H9 (cell line): ENCODE measurements at regions not wholly inside any gene's neighbourhood (a gene's known extent, or its start where the extent isn't known, plus 50 kb on each side); places are given as distances from the start of the nearest gene placed in this dataset.

Source experiments
- DNase-seq: peaks from one replicate; pipeline ENCODE4 v3.0.0-alpha.2; 2017
- H2AFZ ChIP-seq: one replicate; pipeline ENCODE4 v1.6.1; 2013; ENCODE audit warnings: mild to moderate bottlenecking, low read length, control low read depth, moderate library complexity
- H2AK5ac ChIP-seq: 2 replicates; pipeline ENCODE4 v1.6.1; 2013; ENCODE audit warnings: low read length, control low read depth, mixed read lengths; ENCODE audit not compliant: insufficient read length
- H2BK120ac ChIP-seq: one replicate; pipeline ENCODE4 v1.6.1; 2013; ENCODE audit warnings: low read depth, mild to moderate bottlenecking, low read length, control low read depth, inconsistent platforms; ENCODE audit not compliant: poor library complexity, severe bottlenecking
- H2BK12ac ChIP-seq: 2 replicates; pipeline ENCODE4 v1.6.1; 2013; ENCODE audit warnings: low read length, control low read depth, mixed read lengths, low read depth; ENCODE audit not compliant: insufficient read length
- H2BK15ac ChIP-seq: 2 replicates; pipeline ENCODE4 v1.6.1; 2013; ENCODE audit warnings: low read depth, low read length, control low read depth
- H2BK20ac ChIP-seq: one replicate; pipeline ENCODE4 v1.6.1; 2013; ENCODE audit warnings: low read depth, mild to moderate bottlenecking, low read length, control low read depth, inconsistent platforms; ENCODE audit not compliant: poor library complexity, severe bottlenecking
- H2BK5ac ChIP-seq: 2 replicates; pipeline ENCODE4 v1.6.1; 2013; ENCODE audit warnings: low read length, control low read depth, mixed read lengths; ENCODE audit not compliant: insufficient read length
- H3K14ac ChIP-seq: 2 replicates; pipeline ENCODE4 v1.6.1; 2013; ENCODE audit warnings: low read length, control low read depth; ENCODE audit not compliant: insufficient read depth
- H3K18ac ChIP-seq: 2 replicates; pipeline ENCODE4 v1.6.1; 2013; ENCODE audit warnings: low read depth, mild to moderate bottlenecking, mixed read lengths, low read length, control low read depth; ENCODE audit not compliant: insufficient read length
- H3K23ac ChIP-seq: 2 replicates; pipeline ENCODE4 v1.6.1; 2013; ENCODE audit warnings: low read length, control low read depth, mixed read lengths, low read depth; ENCODE audit not compliant: insufficient read length
- H3K23me2 ChIP-seq: 2 replicates; pipeline ENCODE4 v1.6.1; 2013; ENCODE audit warnings: low read depth, mild to moderate bottlenecking, mixed read lengths, low read length, control low read depth; ENCODE audit not compliant: insufficient read length, poor library complexity, severe bottlenecking
- H3K27ac ChIP-seq: 2 replicates; pipeline ENCODE4 v1.5.1; 2013; ENCODE audit warnings: low read length, control low read depth, mixed read lengths, low read depth; ENCODE audit not compliant: insufficient read length
- H3K27me3 ChIP-seq: 2 replicates; pipeline ENCODE4 v1.6.1; 2013; ENCODE audit warnings: low read length, control low read depth, inconsistent platforms; ENCODE audit not compliant: insufficient read depth
- H3K4ac ChIP-seq: 2 replicates; pipeline ENCODE4 v1.6.1; 2013; ENCODE audit warnings: low read depth, mild to moderate bottlenecking, control low read depth, inconsistent platforms, low read length, moderate library complexity
- H3K4me1 ChIP-seq: 2 replicates; pipeline ENCODE4 v1.6.1; 2013; ENCODE audit warnings: low read length, control low read depth, inconsistent platforms; ENCODE audit not compliant: insufficient read depth
- H3K4me2 ChIP-seq: 2 replicates; pipeline ENCODE4 v1.6.1; 2013; ENCODE audit warnings: low read length, control low read depth, mixed read lengths; ENCODE audit not compliant: insufficient read length, insufficient read depth
- H3K56ac ChIP-seq: 2 replicates; pipeline ENCODE4 v1.6.1; 2013; ENCODE audit warnings: low read depth, mild to moderate bottlenecking, mixed read lengths, low read length, control low read depth; ENCODE audit not compliant: insufficient read length
- H3K79me1 ChIP-seq: 2 replicates; pipeline ENCODE4 v1.6.1; 2013; ENCODE audit warnings: low read depth, mild to moderate bottlenecking, moderate library complexity, low read length, control low read depth, inconsistent platforms; ENCODE audit not compliant: insufficient read depth, poor library complexity, severe bottlenecking
- H3K79me2 ChIP-seq: 2 replicates; pipeline ENCODE4 v1.6.1; 2013; ENCODE audit warnings: low read length, control low read depth, inconsistent platforms; ENCODE audit not compliant: insufficient read depth
- H3K9ac ChIP-seq: 2 replicates; pipeline ENCODE4 v1.6.1; 2013; ENCODE audit warnings: low read length, control low read depth, mixed read lengths; ENCODE audit not compliant: insufficient read length; ENCODE audit errors: extremely low read depth
- H3K9me3 ChIP-seq: one replicate; pipeline ENCODE4 v1.6.1; 2013; ENCODE audit warnings: low read depth, low read length, inconsistent platforms; ENCODE audit not compliant: control insufficient read depth
- H3T11ph ChIP-seq: one replicate; pipeline ENCODE4 v1.6.1; 2013; ENCODE audit warnings: mild to moderate bottlenecking, low read length, control low read depth, inconsistent platforms
- H4K20me1 ChIP-seq: one replicate; pipeline ENCODE4 v1.6.1; 2013; ENCODE audit not compliant: control insufficient read depth, insufficient read length, insufficient read depth
- H4K5ac ChIP-seq: 2 replicates; pipeline ENCODE4 v1.6.1; 2013; ENCODE audit warnings: low read depth, mild to moderate bottlenecking, mixed read lengths, low read length, control low read depth; ENCODE audit not compliant: insufficient read length
- H4K8ac ChIP-seq: replicated peaks from 2 replicates; pipeline ENCODE4 v1.6.1; 2013; ENCODE audit warnings: low read length, control low read depth, mixed read lengths, low read depth; ENCODE audit not compliant: insufficient read length
- H4K91ac ChIP-seq: 2 replicates; pipeline ENCODE4 v1.6.1; 2013; ENCODE audit warnings: low read depth, mild to moderate bottlenecking, moderate library complexity, mixed read lengths, low read length, control low read depth; ENCODE audit not compliant: insufficient read length
- H3K27ac Mint-ChIP-seq, 3 experiments: 2 replicates in 2 of 3; 3 replicates in 1 of 3; pipeline ENCODE4 v1.8.0; 2020 to 2021; ENCODE audit warnings: mixed read lengths in 3 of 3, mild to moderate bottlenecking in 1 of 3, moderate library complexity in 1 of 3
- H3K27me3 Mint-ChIP-seq: 2 replicates; pipeline ENCODE4 v1.8.0; 2021; ENCODE audit warnings: low read depth, mild to moderate bottlenecking, moderate library complexity, mixed read lengths
- H3K36me3 Mint-ChIP-seq, 3 experiments: 2 replicates in 2 of 3; 3 replicates in 1 of 3; pipeline ENCODE4 v1.8.0; 2020 to 2021; ENCODE audit warnings: low read depth in 3 of 3, mixed read lengths in 3 of 3; ENCODE audit not compliant: insufficient read depth in 1 of 3
- H3K4me1 Mint-ChIP-seq, 2 experiments: 2 replicates each; pipeline ENCODE4 v1.8.0; 2020; ENCODE audit warnings: mixed read lengths in 2 of 2
- H3K4me3 Mint-ChIP-seq, 2 experiments: 2 replicates in 1 of 2; 3 replicates in 1 of 2; pipeline ENCODE4 v1.8.0; 2020 to 2021; ENCODE audit warnings: mild to moderate bottlenecking in 2 of 2, mixed read lengths in 2 of 2, moderate library complexity in 1 of 2
- H3K9me3 Mint-ChIP-seq, 2 experiments: 2 replicates in 1 of 2; 3 replicates in 1 of 2; pipeline ENCODE4 v1.8.0; 2020; ENCODE audit warnings: mild to moderate bottlenecking in 2 of 2, mixed read lengths in 2 of 2, moderate library complexity in 1 of 2
- WGBS: extraction: QIAGEN DNeasy Blood & Tissue Kit; methylation state at CpG from one replicate; pipeline ENCODE4 v1.1.7; 2013; ENCODE audit warnings: missing lambda C conversion rate, low lambda C conversion rate, mixed read lengths; ENCODE audit not compliant: insufficient read length; ENCODE audit errors: extremely low coverage; 5-methylcytosine and 5-hydroxymethylcytosine counted together
- TF ChIP-seq, protein P1 (sequence below): fragments of 200-600 bp; sonication (generic); conservative IDR thresholded peaks from 3 replicates; pipeline ENCODE4 v1.8.0; 2021; ENCODE audit warnings: antibody characterized with exemption, mild to moderate bottlenecking

DNA sequence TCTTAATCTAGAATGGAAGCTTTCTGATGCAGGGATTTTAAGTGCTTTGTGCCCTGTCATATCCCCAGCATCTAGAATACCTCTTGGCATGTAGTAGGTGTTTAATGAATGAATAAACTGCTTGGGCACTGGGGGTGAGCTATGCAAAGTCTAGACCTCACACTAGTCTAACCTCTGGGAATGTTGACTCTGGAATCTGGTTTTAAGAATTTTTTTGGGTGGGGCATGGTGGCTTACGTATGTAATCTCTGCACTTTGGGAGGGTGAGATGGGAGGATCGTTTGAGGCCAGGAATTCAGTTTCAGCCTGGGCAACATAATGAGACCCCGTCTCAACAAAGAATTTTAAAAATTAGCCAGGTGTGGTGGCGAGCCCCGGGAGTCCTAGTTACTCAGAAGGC lies 146.3 kb upstream of the RGMA start:
- Histone ChIP-seq H2BK12ac (no peak overlapping the region), H2BK120ac (no peak overlapping the region), H4K8ac (no peak overlapping the region), H4K91ac (no peak overlapping the region), H3K79me2 (no peaks in the 10 kb centered on the region), H3T11ph (no peak overlapping the region), H2BK5ac (no peak overlapping the region), H3K23ac (no peak overlapping the region), H3K27me3 (no peaks in the 10 kb centered on the region; the same call in 1 of the 2 replicates), H3K14ac (no peak overlapping the region), H2AK5ac (no peak overlapping the region), H3K79me1 (no peaks in the 10 kb centered on the region), H3K56ac (no peak overlapping the region), H3K4me1 (no peaks in the 10 kb centered on the region; the same call in 1 of the 2 replicates), H2AFZ (no peak overlapping the region), H3K4ac (no peak overlapping the region), H4K20me1 (no peaks in the 10 kb centered on the region), H2BK15ac (no peak overlapping the region), H3K18ac (no peak overlapping the region), H3K9ac (no peak overlapping the region), H3K4me2 (no peak overlapping the region), H3K9me3 (no peaks in the 10 kb centered on the region), H3K23me2 (no peaks in the 10 kb centered on the region), H2BK20ac (no peak overlapping the region), H4K5ac (no peak overlapping the region), H3K27ac (no peak overlapping the region)
- peaks cover 30 to 35% of the 10 kb centered on the region in 2 experiments for H3K4me1 Mint-ChIP-seq
- peaks cover 5 to 15% of the 10 kb centered on the region in 2 experiments; a peak in 4 of 5 replicates for H3K9me3 Mint-ChIP-seq
- H3K36me3 Mint-ChIP-seq = peaks cover 0 to 6% (median 0%) of the 10 kb centered on the region in 3 experiments; a peak in 2 of 7 replicates
- H3K27me3 Mint-ChIP-seq = peaks cover 67% of the 10 kb centered on the region
- H3K27ac Mint-ChIP-seq = no peak overlapping the region; a peak in 1 of 7 replicates
- TF ChIP-seq, protein P1, sequence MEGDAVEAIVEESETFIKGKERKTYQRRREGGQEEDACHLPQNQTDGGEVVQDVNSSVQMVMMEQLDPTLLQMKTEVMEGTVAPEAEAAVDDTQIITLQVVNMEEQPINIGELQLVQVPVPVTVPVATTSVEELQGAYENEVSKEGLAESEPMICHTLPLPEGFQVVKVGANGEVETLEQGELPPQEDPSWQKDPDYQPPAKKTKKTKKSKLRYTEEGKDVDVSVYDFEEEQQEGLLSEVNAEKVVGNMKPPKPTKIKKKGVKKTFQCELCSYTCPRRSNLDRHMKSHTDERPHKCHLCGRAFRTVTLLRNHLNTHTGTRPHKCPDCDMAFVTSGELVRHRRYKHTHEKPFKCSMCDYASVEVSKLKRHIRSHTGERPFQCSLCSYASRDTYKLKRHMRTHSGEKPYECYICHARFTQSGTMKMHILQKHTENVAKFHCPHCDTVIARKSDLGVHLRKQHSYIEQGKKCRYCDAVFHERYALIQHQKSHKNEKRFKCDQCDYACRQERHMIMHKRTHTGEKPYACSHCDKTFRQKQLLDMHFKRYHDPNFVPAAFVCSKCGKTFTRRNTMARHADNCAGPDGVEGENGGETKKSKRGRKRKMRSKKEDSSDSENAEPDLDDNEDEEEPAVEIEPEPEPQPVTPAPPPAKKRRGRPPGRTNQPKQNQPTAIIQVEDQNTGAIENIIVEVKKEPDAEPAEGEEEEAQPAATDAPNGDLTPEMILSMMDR = no peak
- H3K4me3 Mint-ChIP-seq = no peak overlapping the region
- no CpG with 5 or more reads among the region's 5 CpGs for WGBS
- no peak for DNase-seq
